HG03442 (cell line): ENCODE measurements at regions not wholly inside any gene's neighbourhood (a gene's known extent, or its start where the extent isn't known, plus 50 kb on each side); places are given as distances from the start of the nearest gene placed in this dataset.
"Not testable (repeated sequence)": the region's sequence is repeated elsewhere in the genome, so short reads cannot be mapped to it uniquely, and the experiment has no call there.

Experiments used
- ATAC-seq: cut with Tn5 transposase; IDR thresholded peaks from one replicate; pipeline ENCODE4 v1.9.1; 2021; ENCODE audit warnings: mild to moderate bottlenecking, moderate library complexity; ENCODE audit not compliant: unreplicated experiment

- ATAC-seq: not testable (repeated sequence)
Observed at GRCh38 chrY:3491423-3491822, 87.4 kb upstream of the TGIF2LY start.

DNA sequence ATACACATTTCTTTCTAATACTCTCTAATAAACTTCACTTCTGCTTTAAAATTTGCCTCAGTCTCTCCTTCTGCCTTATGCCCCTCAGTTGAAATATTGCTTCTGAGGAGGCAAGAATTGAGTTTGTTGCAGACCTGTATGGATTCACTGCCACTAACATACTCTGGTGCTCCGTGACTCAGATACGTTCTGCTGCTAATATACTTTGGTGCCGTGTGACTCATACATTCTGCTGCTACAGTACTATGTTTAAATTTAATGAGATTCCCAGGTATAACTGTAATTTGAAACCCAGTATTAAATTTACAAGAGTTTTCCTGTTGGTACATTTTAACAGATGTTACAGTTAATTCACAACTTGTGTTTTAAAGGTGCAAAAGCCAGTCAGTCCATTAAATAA lies 84.3 kb upstream of the TGIF2LY start:
- ATAC-seq: not testable (repeated sequence)

GRCh38 chrY:3527040-3527439 lies 51.8 kb upstream of the TGIF2LY start:
- ATAC-seq: peak; percentile 99
